ENCODE measurements at regions not wholly inside any gene's neighbourhood (a gene's known extent, or its start where the extent isn't known, plus 50 kb on each side); places are given as distances from the start of the nearest gene placed in this dataset.

- Mint-ChIP-seq H3K4me3 (no peak overlapping the region), H3K27ac (no peak overlapping the region), H3K4me1 (no peaks in the 10 kb centered on the region), H3K27me3 (ENCODE audit: low read depth) (no peaks in the 10 kb centered on the region), H3K36me3 (ENCODE audit: insufficient read depth in 1 of 3, low read depth in 3 of 3) (peaks cover 0 to 7% (median 5%) of the 10 kb centered on the region in 3 experiments; a peak in 5 of 7 replicates), H3K9me3 (peaks cover 7 to 13% of the 10 kb centered on the region in 2 experiments; a peak in 4 of 5 replicates)
- no peak overlapping the region for H4K91ac ChIP-seq (ENCODE audit: insufficient read length, low read depth, low read length)
- no peak overlapping the region for H3K4me2 ChIP-seq (ENCODE audit: insufficient read depth, insufficient read length, low read length)
- H4K8ac ChIP-seq (replicated peaks; ENCODE audit: insufficient read length, low read depth, low read length) = no peak overlapping the region
- H2AK5ac ChIP-seq (ENCODE audit: insufficient read length, low read length) = no peak overlapping the region
- H3K79me2 ChIP-seq (ENCODE audit: insufficient read depth, low read length) = no peaks in the 10 kb centered on the region
- DNase-seq = no peak
- H3K27me3 ChIP-seq (ENCODE audit: insufficient read depth, low read length) = no peaks in the 10 kb centered on the region
- H3K23me2 ChIP-seq (ENCODE audit: insufficient read length, low read depth, low read length, poor library complexity, severe bottlenecking) = no peaks in the 10 kb centered on the region
- no peak overlapping the region for H2BK12ac ChIP-seq (ENCODE audit: insufficient read length, low read depth, low read length)
- H2AFZ ChIP-seq (ENCODE audit: low read length) = no peak overlapping the region
- no peak overlapping the region for H3K56ac ChIP-seq (ENCODE audit: insufficient read length, low read depth, low read length)
- no peak overlapping the region for H2BK120ac ChIP-seq (ENCODE audit: low read depth, low read length, poor library complexity, severe bottlenecking)
- no peak overlapping the region for H3K23ac ChIP-seq (ENCODE audit: insufficient read length, low read depth, low read length)
- H3K9ac ChIP-seq (ENCODE audit: extremely low read depth, insufficient read length, low read length) = no peak overlapping the region
- no peak overlapping the region for H2BK5ac ChIP-seq (ENCODE audit: insufficient read length, low read length)
- no peak for TF ChIP-seq CTCF (conservative IDR thresholded peaks at IDR 0.05)
- no peaks in the 10 kb centered on the region for H3K4me1 ChIP-seq (ENCODE audit: insufficient read depth, low read length)
- H3K4ac ChIP-seq (ENCODE audit: low read depth, low read length) = no peak overlapping the region
- no peaks in the 10 kb centered on the region for H3K79me1 ChIP-seq (ENCODE audit: insufficient read depth, low read depth, low read length, poor library complexity, severe bottlenecking)
- H3K14ac ChIP-seq (ENCODE audit: insufficient read depth, low read length) = no peak overlapping the region
- H4K20me1 ChIP-seq (ENCODE audit: control insufficient read depth, insufficient read depth, insufficient read length) = no peaks in the 10 kb centered on the region
- H3T11ph ChIP-seq (ENCODE audit: low read length) = no peak overlapping the region
- no peak overlapping the region for H3K27ac ChIP-seq (ENCODE audit: insufficient read length, low read depth, low read length)
- no CpG with 5 or more reads among the region's 1 CpG for WGBS (ENCODE audit: extremely low coverage, insufficient read length, low lambda C conversion rate)
- H2BK15ac ChIP-seq (ENCODE audit: low read depth, low read length) = no peak overlapping the region
- no peak overlapping the region for H2BK20ac ChIP-seq (ENCODE audit: low read depth, low read length, poor library complexity, severe bottlenecking)
- H4K5ac ChIP-seq (ENCODE audit: insufficient read length, low read depth, low read length) = no peak overlapping the region
- H3K9me3 ChIP-seq (ENCODE audit: control insufficient read depth, low read depth, low read length) = no peaks in the 10 kb centered on the region
- no peak overlapping the region for H3K18ac ChIP-seq (ENCODE audit: insufficient read length, low read depth, low read length)
These were observed 56.9 kb upstream of the CD96 start for GRCh38 chr3:111485086-111485485.
